Activated CD4-positive, CD25-positive, alpha-beta regulatory T cell treated with anti-CD3 and anti-CD28 coated beads, Interleukin-2, amount 50 U/mL, for 24 hours (primary cell): ENCODE measurements at regions not wholly inside any gene's neighbourhood (a gene's known extent, or its start where the extent isn't known, plus 50 kb on each side); places are given as distances from the start of the nearest gene placed in this dataset.

Source experiments
- ATAC-seq, 2 donors: fragments of 150-1000 bp; cut with Tn5 transposase; one replicate each; pipeline ENCODE4 v1.10.0; 2021; ENCODE audit warnings: mild to moderate bottlenecking in 1 of 2, moderate library complexity in 1 of 2

GRCh38 chr14:97457575-97458085 is 660.4 kb downstream of the VRK1 start:
- no peak for ATAC-seq

- no peak for ATAC-seq
Measured at GRCh38 chr14:97458255-97458654, 661.1 kb downstream of the VRK1 start.

DNA sequence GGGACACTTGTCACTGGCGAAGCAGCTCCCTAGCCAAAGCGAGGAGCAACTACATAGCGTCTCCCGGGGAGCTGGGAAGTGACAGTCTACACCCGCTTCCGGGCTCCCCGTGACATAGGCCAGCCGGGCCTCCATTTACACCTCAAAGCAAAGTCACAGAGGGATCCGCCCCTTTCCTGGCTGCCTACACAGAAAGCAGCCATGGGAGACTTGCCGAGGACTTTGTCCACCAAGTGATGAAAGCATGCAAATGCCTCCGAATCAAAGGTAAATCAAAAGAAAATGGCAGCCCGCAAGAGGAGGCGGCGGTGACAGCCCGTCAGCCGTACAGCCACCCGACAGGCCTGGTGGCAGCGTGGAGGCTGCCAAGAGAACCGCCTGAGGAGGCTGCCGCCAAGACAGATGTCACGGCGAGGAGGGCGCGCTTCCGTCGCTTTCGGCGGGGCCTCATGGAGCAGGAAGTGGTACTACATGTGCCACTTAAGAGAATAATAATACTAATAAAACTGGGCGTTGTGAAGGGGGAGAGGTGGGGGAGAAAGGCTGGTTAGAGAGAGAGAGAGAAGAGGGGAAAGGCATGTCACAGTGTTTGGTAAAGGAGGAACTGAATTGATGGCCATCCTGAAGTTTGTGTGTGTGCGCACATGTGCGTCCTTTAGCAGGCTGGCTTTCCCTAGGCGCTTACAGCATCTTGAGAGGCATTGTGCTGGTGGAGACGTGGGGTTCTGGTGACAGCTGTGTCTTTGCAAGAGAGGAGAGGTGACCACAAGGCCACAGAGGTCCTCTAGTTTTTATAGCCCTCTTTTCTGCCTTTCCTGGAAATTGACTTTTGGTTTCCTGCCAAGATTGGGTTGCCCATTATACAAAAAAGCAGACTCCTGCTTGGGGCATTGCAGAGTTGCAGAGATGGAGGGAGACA is 661.7 kb downstream of the VRK1 start:
- ATAC-seq = peak; percentile 67 to 76

- no peak for ATAC-seq
Measured at GRCh38 chr14:97462081-97462480, 664.9 kb downstream of the VRK1 start.

- no peak for ATAC-seq
Measured at GRCh38 chr14:97468220-97468619, 671.0 kb downstream of the VRK1 start.

DNA sequence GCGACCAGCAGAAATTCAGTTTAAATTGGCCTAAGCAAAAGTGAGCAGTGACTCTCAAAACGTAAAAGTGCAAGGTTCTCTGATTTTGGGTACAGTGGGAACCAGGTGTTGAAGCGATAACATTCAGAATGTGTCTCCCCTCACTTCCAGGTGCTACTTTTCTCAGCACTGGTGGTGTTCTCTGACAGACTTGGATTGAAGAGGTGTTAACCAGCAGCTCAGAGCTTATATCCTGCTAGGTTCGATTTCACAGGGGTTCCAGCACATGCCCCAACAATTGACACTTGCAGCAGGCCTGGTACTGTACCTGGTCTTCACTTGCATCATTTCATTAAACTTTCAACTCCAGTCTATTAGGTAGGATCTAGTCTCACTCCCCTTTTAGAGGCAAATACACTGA is 680.2 kb downstream of the VRK1 start:
- no peak for ATAC-seq

DNA sequence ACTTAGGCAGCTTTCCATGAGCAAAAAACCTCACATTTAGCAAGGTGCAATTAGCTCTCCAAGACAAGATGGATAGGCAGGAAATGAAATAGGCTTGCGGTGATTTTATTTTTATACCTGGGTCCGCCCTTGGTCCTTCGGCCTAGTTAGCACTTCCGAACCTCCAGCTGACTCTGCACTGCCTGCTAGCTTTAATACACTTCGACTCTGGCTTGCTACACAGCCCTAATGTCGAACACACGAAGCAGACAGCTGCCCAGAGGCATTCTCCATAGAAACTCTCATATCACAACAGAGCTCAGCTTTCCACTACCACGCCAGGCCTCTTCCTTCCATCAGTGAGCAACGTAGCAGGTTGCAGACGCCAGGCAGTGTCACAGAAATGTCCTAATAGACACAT is 688.0 kb downstream of the VRK1 start:
- no peak for ATAC-seq

DNA sequence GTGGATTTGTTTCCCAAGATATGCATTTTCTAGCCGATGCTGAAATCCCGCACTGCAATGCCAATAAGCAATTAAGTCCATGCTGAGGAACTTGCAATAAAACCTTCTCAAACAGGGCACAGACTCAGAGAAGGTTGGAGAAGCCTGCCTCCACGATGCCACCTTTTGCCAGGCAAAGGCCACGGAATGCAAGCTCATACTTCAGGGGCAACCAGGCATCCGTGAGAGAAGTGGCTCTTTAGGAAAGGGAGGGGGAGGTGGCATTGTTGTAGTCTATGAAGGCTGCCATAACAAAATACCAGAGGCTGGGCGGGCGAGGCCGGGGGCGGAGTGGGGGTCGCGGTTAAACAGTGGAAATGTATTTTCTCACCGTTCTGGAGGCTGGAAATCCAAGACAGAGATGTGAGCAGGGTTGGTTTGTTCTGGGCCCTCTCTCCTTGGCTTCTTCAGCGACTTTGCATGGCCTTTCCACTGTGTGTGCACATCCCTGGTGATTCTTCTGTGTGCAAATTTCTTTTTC is 689.5 kb downstream of the VRK1 start:
- ATAC-seq = no peak

DNA sequence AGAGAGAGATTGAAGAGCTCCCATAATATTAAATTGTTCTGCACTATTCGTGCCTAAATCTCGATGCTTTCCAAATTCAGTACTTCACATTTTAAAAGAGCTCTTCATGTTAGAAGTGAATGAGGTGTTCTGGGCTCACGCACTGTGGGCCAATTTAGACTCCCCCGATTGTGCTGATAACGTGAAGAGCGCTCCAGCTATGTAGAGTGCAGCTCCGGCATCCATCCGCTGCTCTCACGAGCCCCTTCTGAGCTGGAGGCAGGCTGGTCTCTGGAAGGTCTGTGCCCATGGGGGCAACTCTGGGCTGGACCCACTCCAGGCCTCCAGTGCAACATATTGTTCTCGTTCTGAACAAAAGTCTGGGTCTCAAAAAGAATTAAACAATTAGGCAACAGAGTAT is 692.6 kb downstream of the VRK1 start:
- ATAC-seq = no peak

DNA sequence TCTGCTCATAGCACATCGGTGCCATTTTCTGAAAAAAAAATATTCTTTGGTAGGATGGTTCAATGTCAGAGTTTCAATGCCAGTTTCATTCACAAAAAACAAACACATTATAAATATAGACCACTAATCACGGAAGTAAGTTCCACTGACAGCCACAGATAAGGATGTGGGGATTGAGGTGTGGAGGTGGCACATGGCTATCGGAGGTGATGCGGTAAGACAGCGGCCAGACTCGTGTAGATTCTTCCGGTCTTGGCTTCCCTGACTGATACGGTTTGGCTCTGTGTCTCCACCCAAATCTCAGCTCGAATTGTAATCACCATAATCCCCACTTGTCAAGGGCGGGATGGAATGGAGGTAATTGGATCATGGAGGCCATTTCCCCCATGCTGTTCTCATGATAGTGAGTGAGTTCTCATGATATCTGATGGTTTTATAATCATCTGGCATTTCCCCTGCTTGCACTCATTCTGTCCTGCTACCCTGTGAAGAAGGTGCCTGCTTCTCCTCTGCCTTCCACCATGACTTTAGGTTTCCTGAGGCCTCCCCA is 693.4 kb downstream of the VRK1 start:
- ATAC-seq = no peak

GRCh38 chr14:97491697-97492096 is 694.5 kb downstream of the VRK1 start:
- no peak for ATAC-seq

- no peak for ATAC-seq
Measured at GRCh38 chr14:97499790-97500481, 702.8 kb downstream of the VRK1 start.

GRCh38 chr14:97506626-97507025 is 709.4 kb downstream of the VRK1 start:
- no peak for ATAC-seq

DNA sequence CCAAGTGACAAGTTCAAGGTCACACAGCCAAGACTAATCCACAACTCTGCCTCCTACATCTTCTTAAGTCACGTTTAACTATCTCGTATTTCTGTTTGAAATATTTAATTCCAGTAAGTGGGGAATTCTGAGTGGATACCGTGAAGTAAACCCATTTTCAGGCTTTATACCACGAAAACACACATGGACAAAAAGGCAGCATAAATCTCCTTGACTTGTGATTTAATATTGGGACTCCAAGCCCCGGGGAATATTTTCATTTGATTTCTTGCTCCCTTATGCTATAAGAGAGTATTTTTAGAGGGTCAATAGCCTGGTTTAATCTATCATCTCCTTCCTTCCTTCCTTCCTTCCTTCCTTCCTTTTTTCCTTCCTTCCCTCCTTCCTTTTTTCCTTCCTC is 716.7 kb downstream of the VRK1 start:
- no peak for ATAC-seq

- no peak for ATAC-seq
Measured at GRCh38 chr14:97517566-97518234, 720.5 kb downstream of the VRK1 start.

GRCh38 chr14:97523936-97524335 is 726.8 kb downstream of the VRK1 start:
- ATAC-seq = no peak

- no peak for ATAC-seq
Measured at GRCh38 chr14:97524589-97525319, 727.6 kb downstream of the VRK1 start.

DNA sequence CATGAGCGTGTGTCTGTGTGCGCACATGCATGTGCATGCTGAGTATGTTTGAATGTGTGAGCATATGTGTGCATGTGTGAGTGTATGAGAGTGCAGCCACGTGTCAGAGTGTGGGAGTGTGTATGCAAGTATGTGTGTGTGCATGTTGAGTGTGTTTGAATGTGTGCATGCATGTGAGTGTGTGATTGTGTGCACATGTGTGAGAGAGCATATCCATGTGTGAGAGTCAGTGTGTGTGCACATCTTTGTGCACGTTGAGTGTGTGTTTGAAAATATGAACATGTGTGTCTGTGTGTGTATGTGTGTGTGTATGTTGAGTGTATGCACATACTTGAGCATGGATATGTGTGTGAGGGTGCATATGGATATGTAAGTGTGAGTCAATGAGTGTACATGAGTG is 730.8 kb downstream of the VRK1 start:
- no peak for ATAC-seq

DNA sequence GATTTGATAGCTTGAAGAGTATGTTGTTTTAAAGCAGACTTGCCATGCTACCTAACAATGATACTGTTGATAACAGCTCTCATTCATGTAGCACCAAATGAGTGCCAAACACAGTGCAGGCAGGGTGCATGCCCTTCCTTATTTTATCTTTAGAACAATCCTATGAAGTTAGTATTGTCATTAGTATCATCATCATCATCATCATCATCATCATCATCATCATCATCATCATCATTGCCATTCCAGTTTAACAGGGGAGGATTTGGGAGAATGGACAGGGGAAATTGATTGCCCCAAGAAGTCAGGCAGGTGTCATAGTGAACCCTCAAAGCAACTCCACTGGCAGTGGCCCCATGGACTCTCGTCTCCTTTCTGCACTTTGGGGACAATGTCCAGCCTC is 734.9 kb downstream of the VRK1 start:
- no peak for ATAC-seq

- no peak for ATAC-seq
Measured at GRCh38 chr14:97536421-97536820, 739.2 kb downstream of the VRK1 start.

DNA sequence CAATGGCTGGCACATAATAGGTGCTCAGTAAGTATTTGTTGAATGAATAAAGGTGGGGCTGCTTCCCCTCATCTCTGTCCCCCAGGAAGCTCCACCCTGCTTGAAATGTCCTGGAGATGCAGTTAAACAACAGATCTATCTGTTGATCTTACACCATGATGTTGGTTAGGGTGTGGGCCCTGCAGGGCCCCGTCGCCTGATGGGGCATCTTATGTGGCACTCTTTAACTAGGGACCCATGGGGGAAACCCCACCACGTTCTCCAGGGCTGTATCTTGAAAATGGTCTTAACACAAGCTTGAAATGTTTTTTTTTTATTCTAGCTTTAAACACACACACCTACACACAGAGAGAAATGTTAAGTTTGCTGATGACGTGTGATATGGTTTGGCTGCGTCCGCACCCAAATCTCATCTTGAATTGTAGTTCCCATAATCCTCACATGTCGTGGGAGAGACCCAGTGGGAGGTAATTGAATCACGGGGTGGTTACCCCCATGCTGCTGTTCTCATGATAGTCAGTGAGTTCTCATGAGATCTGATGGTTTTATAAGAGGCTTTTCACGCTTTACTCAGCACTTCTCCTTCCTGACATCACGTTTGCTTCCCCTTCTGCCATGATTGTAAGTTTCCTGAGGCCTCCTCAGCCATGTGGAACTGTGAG is 741.7 kb downstream of the VRK1 start:
- no peak for ATAC-seq

DNA sequence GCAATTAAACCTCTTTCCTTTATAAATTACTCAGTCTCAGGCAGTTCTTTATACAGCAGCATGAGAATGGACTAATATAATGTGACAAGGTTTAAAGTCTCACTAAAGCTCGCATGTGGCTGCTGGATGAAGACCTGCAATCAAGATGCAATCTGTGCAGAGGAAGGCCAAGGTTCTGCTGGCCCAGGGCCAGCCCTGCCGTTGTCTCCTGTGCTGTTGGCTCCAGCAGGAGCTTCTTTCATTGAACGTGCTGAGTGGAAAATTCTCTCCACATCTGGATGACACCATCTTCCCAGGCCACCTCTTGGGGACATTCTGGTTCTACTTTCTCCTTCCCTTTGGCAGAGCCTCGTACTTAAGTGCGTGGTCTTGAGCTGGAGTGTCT is 742.2 kb downstream of the VRK1 start:
- no peak for ATAC-seq
